DOHH2 (cell line): ENCODE measurements at regions not wholly inside any gene's neighbourhood (a gene's known extent, or its start where the extent isn't known, plus 50 kb on each side); places are given as distances from the start of the nearest gene placed in this dataset.

Source experiments
- EZH2phosphoT487 ChIP-seq: fragments of 200-600 bp; sonication (generic); IDR thresholded peaks from 2 replicates; pipeline ENCODE4 v1.6.1; 2017; ENCODE audit warnings: borderline replicate concordance, mild to moderate bottlenecking, antibody characterized with exemption, low read length, moderate library complexity, mixed read lengths
- TF ChIP-seq, protein P1 (sequence below): fragments of 200-600 bp; sonication (generic); IDR thresholded peaks from one replicate; pipeline ENCODE4 v1.5.1; 2014; ENCODE audit warnings: antibody characterized with exemption, mild to moderate bottlenecking, low read depth, low read length; ENCODE audit not compliant: poor library complexity, severe bottlenecking

- TF ChIP-seq, protein P1, sequence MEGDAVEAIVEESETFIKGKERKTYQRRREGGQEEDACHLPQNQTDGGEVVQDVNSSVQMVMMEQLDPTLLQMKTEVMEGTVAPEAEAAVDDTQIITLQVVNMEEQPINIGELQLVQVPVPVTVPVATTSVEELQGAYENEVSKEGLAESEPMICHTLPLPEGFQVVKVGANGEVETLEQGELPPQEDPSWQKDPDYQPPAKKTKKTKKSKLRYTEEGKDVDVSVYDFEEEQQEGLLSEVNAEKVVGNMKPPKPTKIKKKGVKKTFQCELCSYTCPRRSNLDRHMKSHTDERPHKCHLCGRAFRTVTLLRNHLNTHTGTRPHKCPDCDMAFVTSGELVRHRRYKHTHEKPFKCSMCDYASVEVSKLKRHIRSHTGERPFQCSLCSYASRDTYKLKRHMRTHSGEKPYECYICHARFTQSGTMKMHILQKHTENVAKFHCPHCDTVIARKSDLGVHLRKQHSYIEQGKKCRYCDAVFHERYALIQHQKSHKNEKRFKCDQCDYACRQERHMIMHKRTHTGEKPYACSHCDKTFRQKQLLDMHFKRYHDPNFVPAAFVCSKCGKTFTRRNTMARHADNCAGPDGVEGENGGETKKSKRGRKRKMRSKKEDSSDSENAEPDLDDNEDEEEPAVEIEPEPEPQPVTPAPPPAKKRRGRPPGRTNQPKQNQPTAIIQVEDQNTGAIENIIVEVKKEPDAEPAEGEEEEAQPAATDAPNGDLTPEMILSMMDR, result no peak
- TF ChIP-seq EZH2phosphoT487, result no peak
These were observed 73.5 kb downstream of the SC5D start for GRCh38 chr11:121366038-121366437.
